PC-3 (cell line): ENCODE measurements at regions not wholly inside any gene's neighbourhood (a gene's known extent, or its start where the extent isn't known, plus 50 kb on each side); places are given as distances from the start of the nearest gene placed in this dataset.

Source experiments
- CTCF ChIP-seq: fragments of 300-600 bp; sonication (generic); conservative IDR thresholded peaks from 2 replicates; pipeline ENCODE4 v1.5.1; 2017; ENCODE audit warnings: antibody characterized with exemption, low read depth, mild to moderate bottlenecking, low read length
- EZH2 ChIP-seq: fragments of 300-600 bp; sonication (generic); IDR thresholded peaks from one replicate; pipeline ENCODE4 v1.6.1; 2017; ENCODE audit warnings: antibody characterized with exemption, mild to moderate bottlenecking, low read length; ENCODE audit not compliant: unreplicated experiment
- EZH2phosphoT487 ChIP-seq: fragments of 300-600 bp; sonication (generic); IDR thresholded peaks from 2 replicates; pipeline ENCODE4 v1.6.1; 2018; ENCODE audit warnings: mild to moderate bottlenecking, antibody characterized with exemption, low read length, borderline replicate concordance

- no peak for TF ChIP-seq EZH2
- no peak for TF ChIP-seq CTCF
- TF ChIP-seq EZH2phosphoT487, result no peak
Measured at GRCh38 chr6:84415517-84415916, 188.1 kb upstream of the CEP162 start.
